Esophagus muscularis mucosa (tissue), 4 donors: ENCODE measurements at regions not wholly inside any gene's neighbourhood (a gene's known extent, or its start where the extent isn't known, plus 50 kb on each side); places are given as distances from the start of the nearest gene placed in this dataset.

ENCODE experiments used
- CTCF ChIP-seq, 3 experiments: fragments of 200-600 bp in 2 of 3; fragments of 450-650 bp in 1 of 3; sonication (generic) in 2 of 3; IDR thresholded peaks; one replicate each; pipeline ENCODE4 v1.5.1; 2017 to 2019; ENCODE audit warnings: antibody characterized with exemption in 3 of 3, mild to moderate bottlenecking in 2 of 3, moderate library complexity in 1 of 3
- EP300 ChIP-seq: sonication (generic); formaldehyde crosslinking; IDR thresholded peaks from one replicate; pipeline ENCODE4 v1.6.1; 2017; ENCODE audit warnings: antibody characterized with exemption
- POLR2A ChIP-seq: fragments of 450-650 bp; IDR thresholded peaks from one replicate; pipeline ENCODE4 v1.6.1; 2017; ENCODE audit warnings: antibody characterized with exemption, moderate library complexity, mild to moderate bottlenecking, low read depth
- POLR2AphosphoS5 ChIP-seq, 2 donors: sonication (generic); formaldehyde crosslinking; IDR thresholded peaks; one replicate each; pipeline ENCODE4 v1.6.1; 2017; ENCODE audit warnings: antibody characterized with exemption in 2 of 2

GRCh38 chr5:42057254-42057690, 132.2 kb downstream of the FBXO4 start:
- no peak for TF ChIP-seq POLR2AphosphoS5 (IDR thresholded peaks at IDR 0.05)
- TF ChIP-seq CTCF (IDR thresholded peaks at IDR 0.05): peak; percentile 40 to 58 (median 44)
- no peak for TF ChIP-seq POLR2A
- no peak for TF ChIP-seq EP300
